HG03378 (cell line): ENCODE measurements at regions not wholly inside any gene's neighbourhood (a gene's known extent, or its start where the extent isn't known, plus 50 kb on each side); places are given as distances from the start of the nearest gene placed in this dataset.

Experiments
- ATAC-seq: cut with Tn5 transposase; IDR thresholded peaks from one replicate; pipeline ENCODE4 v1.9.1; 2021; ENCODE audit warnings: mild to moderate bottlenecking, moderate library complexity; ENCODE audit not compliant: unreplicated experiment

- ATAC-seq: no peak
Measured at GRCh38 chr16:49129935-49130334, 151.7 kb downstream of the CBLN1 start.

GRCh38 chr16:49128740-49129139 is 152.9 kb downstream of the CBLN1 start:
- no peak for ATAC-seq

- ATAC-seq: no peak
Measured at GRCh38 chr16:49127103-49127502, 154.5 kb downstream of the CBLN1 start.

- no peak for ATAC-seq
Measured at GRCh38 chr16:49121636-49122035, 160.0 kb downstream of the CBLN1 start.

- no peak for ATAC-seq
Measured at GRCh38 chr16:49120631-49121030, 161.0 kb downstream of the CBLN1 start.

GRCh38 chr16:49116873-49117272 is 164.8 kb downstream of the CBLN1 start:
- ATAC-seq: no peak

GRCh38 chr16:49115956-49116355 is 165.7 kb downstream of the CBLN1 start:
- ATAC-seq: no peak

GRCh38 chr16:49112754-49113153 is 168.9 kb downstream of the CBLN1 start:
- no peak for ATAC-seq

GRCh38 chr16:49111351-49111750 is 170.3 kb downstream of the CBLN1 start:
- ATAC-seq: no peak

- no peak for ATAC-seq
Measured at GRCh38 chr16:49108611-49109010, 173.0 kb downstream of the CBLN1 start.

- no peak for ATAC-seq
Measured at GRCh38 chr16:49103298-49103697, 178.3 kb downstream of the CBLN1 start.

GRCh38 chr16:49101997-49102396 is 179.6 kb downstream of the CBLN1 start:
- ATAC-seq: no peak

- ATAC-seq: no peak
Measured at GRCh38 chr16:49100366-49100765, 181.3 kb downstream of the CBLN1 start.

GRCh38 chr16:49097964-49098363 is 183.7 kb downstream of the CBLN1 start:
- ATAC-seq: no peak

GRCh38 chr16:49096176-49096945 is 185.3 kb downstream of the CBLN1 start:
- no peak for ATAC-seq

GRCh38 chr16:49095539-49095938 is 186.1 kb downstream of the CBLN1 start:
- ATAC-seq: no peak

GRCh38 chr16:49094471-49094870 is 187.2 kb downstream of the CBLN1 start:
- no peak for ATAC-seq

GRCh38 chr16:49093939-49094338 is 187.7 kb downstream of the CBLN1 start:
- no peak for ATAC-seq

GRCh38 chr16:49092704-49093103 is 188.9 kb downstream of the CBLN1 start:
- ATAC-seq: no peak

- ATAC-seq: no peak
Measured at GRCh38 chr16:49089533-49089932, 192.1 kb downstream of the CBLN1 start.

- no peak for ATAC-seq
Measured at GRCh38 chr16:49089039-49089438, 192.6 kb downstream of the CBLN1 start.

GRCh38 chr16:49085686-49086085 is 196.0 kb downstream of the CBLN1 start:
- ATAC-seq: no peak
